ENCODE measurements at regions not wholly inside any gene's neighbourhood (a gene's known extent, or its start where the extent isn't known, plus 50 kb on each side); places are given as distances from the start of the nearest gene placed in this dataset.

DNA sequence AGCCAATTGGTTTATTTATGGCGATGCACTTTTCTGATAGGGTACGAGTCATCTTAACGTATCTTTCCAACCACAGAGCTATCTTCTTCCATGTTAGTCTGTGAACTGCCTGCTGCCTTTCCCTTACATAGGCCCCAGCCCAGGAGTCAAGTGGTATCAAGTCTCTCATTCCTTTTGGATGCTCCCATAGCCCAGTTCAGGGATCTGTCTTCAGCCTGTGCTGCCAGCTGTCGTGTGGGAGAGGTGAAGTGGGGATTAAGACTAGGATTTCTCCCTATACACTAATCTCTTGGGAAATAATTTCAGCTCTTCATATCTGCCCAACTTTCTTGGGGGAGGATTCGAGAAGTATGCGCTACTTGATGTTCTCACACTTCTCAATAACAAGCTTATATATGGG lies 475.7 kb downstream of the EBF1 start:
- Histone ChIP-seq H3K9ac (ENCODE audit: control insufficient read depth, extremely low read depth, insufficient read depth, low read length) (no peak overlapping the region), H3K79me2 (ENCODE audit: control insufficient read depth, insufficient read depth, low read length) (no peaks in the 10 kb centered on the region), H3K36me3 (ENCODE audit: control insufficient read depth in 2 of 2, extremely low read depth in 1 of 2, insufficient read depth in 2 of 2, low read length in 2 of 2) (no peaks in the 10 kb centered on the region), H3K4me1 (ENCODE audit: control insufficient read depth, extremely low read depth, insufficient read depth, low read length) (no peaks in the 10 kb centered on the region), H3K27me3 (ENCODE audit: control insufficient read depth, extremely low read depth, insufficient read depth, low read length) (no peaks in the 10 kb centered on the region), H3K4me2 (ENCODE audit: control insufficient read depth, extremely low read depth, insufficient read depth, low read depth, low read length) (no peak overlapping the region), H3K9me3 (ENCODE audit: control insufficient read depth, low read depth, low read length) (no peaks in the 10 kb centered on the region), H3K4me3 (ENCODE audit: control insufficient read depth in 2 of 3, extremely low read depth in 1 of 3, insufficient read depth in 2 of 3, low read depth in 1 of 3, low read length in 3 of 3) (no peak overlapping the region), H3K9me1 (ENCODE audit: control insufficient read depth, extremely low read depth, insufficient read depth, low read length) (no peaks in the 10 kb centered on the region), H2AFZ (ENCODE audit: control insufficient read depth, low read length) (no peak overlapping the region), H4K20me1 (ENCODE audit: control insufficient read depth, extremely low read depth, insufficient read depth, low read length) (no peaks in the 10 kb centered on the region), H3K27ac (ENCODE audit: control insufficient read depth, insufficient read depth, low read length) (no peak overlapping the region)
- TF ChIP-seq, protein P1, sequence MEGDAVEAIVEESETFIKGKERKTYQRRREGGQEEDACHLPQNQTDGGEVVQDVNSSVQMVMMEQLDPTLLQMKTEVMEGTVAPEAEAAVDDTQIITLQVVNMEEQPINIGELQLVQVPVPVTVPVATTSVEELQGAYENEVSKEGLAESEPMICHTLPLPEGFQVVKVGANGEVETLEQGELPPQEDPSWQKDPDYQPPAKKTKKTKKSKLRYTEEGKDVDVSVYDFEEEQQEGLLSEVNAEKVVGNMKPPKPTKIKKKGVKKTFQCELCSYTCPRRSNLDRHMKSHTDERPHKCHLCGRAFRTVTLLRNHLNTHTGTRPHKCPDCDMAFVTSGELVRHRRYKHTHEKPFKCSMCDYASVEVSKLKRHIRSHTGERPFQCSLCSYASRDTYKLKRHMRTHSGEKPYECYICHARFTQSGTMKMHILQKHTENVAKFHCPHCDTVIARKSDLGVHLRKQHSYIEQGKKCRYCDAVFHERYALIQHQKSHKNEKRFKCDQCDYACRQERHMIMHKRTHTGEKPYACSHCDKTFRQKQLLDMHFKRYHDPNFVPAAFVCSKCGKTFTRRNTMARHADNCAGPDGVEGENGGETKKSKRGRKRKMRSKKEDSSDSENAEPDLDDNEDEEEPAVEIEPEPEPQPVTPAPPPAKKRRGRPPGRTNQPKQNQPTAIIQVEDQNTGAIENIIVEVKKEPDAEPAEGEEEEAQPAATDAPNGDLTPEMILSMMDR (optimal IDR thresholded peaks at IDR 0.05 in 1 of 3, IDR thresholded peaks at IDR 0.05 in 1 of 3, conservative IDR thresholded peaks at IDR 0.05 in 1 of 3; ENCODE audit: extremely low read depth in 1 of 3, insufficient read depth in 2 of 3, low read length in 3 of 3) = no peak
- DNase-seq (ENCODE audit: low read depth, low spot score) (no peak), FAIRE-seq (no peak)
- dilution Hi-C loops (cut with MboI; ENCODE audit: extremely low pct_ligation_motif_present, low sequenced_read_pairs) = no loop called here

DNA sequence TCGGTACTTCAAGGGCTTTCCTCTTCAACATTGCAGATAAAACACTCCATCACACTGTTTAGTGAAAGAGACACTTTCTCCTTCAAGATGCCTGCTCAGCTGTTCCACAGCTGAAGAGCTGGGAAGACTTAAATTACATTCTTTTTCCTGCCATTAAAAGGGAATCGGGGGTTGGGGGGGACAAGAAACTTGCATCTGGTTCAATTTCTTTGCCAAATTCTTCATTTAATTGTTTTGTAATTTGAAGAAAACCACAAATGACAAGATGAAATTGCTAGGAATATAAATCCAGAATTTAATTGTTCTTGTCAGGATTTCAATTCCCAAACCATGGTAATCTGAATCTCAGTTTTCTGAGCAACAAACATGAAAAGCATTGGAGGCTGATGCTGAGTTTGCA lies 478.3 kb downstream of the EBF1 start:
- H3K9me3 ChIP-seq (ENCODE audit: control insufficient read depth, low read depth, low read length) = no peaks in the 10 kb centered on the region
- no peak overlapping the region for H3K4me3 ChIP-seq (ENCODE audit: control insufficient read depth in 2 of 3, extremely low read depth in 1 of 3, insufficient read depth in 2 of 3, low read depth in 1 of 3, low read length in 3 of 3)
- TF ChIP-seq, protein P1 (optimal IDR thresholded peaks at IDR 0.05 in 1 of 3, IDR thresholded peaks at IDR 0.05 in 1 of 3, conservative IDR thresholded peaks at IDR 0.05 in 1 of 3; ENCODE audit: extremely low read depth in 1 of 3, insufficient read depth in 2 of 3, low read length in 3 of 3) = no peak
- no peak for TF ChIP-seq EZH2 (IDR thresholded peaks at IDR 0.05; ENCODE audit: low read length)
- no peaks in the 10 kb centered on the region for H3K36me3 ChIP-seq (ENCODE audit: control insufficient read depth in 2 of 2, extremely low read depth in 1 of 2, insufficient read depth in 2 of 2, low read length in 2 of 2)
- no peaks in the 10 kb centered on the region for H3K4me1 ChIP-seq (ENCODE audit: control insufficient read depth, extremely low read depth, insufficient read depth, low read length)
- dilution Hi-C loops (cut with MboI; ENCODE audit: extremely low pct_ligation_motif_present, low sequenced_read_pairs) = no loop called here
- no peak overlapping the region for H3K9ac ChIP-seq (ENCODE audit: control insufficient read depth, extremely low read depth, insufficient read depth, low read length)
- no peak for DNase-seq (ENCODE audit: low read depth, low spot score)
- no peak overlapping the region for H3K27ac ChIP-seq (ENCODE audit: control insufficient read depth, insufficient read depth, low read length)
- H3K4me2 ChIP-seq (ENCODE audit: control insufficient read depth, extremely low read depth, insufficient read depth, low read depth, low read length) = no peak overlapping the region
- no peaks in the 10 kb centered on the region for H3K27me3 ChIP-seq (ENCODE audit: control insufficient read depth, extremely low read depth, insufficient read depth, low read length)
- H4K20me1 ChIP-seq (ENCODE audit: control insufficient read depth, extremely low read depth, insufficient read depth, low read length) = no peaks in the 10 kb centered on the region
- no peak overlapping the region for H2AFZ ChIP-seq (ENCODE audit: control insufficient read depth, low read length)
- FAIRE-seq = no peak
- H3K9me1 ChIP-seq (ENCODE audit: control insufficient read depth, extremely low read depth, insufficient read depth, low read length) = no peaks in the 10 kb centered on the region
- no peaks in the 10 kb centered on the region for H3K79me2 ChIP-seq (ENCODE audit: control insufficient read depth, insufficient read depth, low read length)

All from keratinocyte (primary cell).